DOHH2 (cell line): ENCODE measurements at regions not wholly inside any gene's neighbourhood (a gene's known extent, or its start where the extent isn't known, plus 50 kb on each side); places are given as distances from the start of the nearest gene placed in this dataset.

Source experiments
- H3F3A ChIP-seq: fragments of 200-600 bp; sonication (generic), shearing (Covaris generic); 2 replicates; pipeline ENCODE4 v1.6.0; 2016; ENCODE audit warnings: antibody characterized with exemption, mild to moderate bottlenecking; ENCODE audit not compliant: control insufficient read depth, insufficient read depth
- H3K27ac ChIP-seq: fragments of 200-600 bp; sonication (generic); 2 replicates; pipeline ENCODE4 v1.5.1; 2014; ENCODE audit warnings: low read depth, mild to moderate bottlenecking, low read length, moderate library complexity
- H3K27me3 ChIP-seq: fragments of 200-600 bp; sonication (generic); 2 replicates; pipeline ENCODE4 v1.6.1; 2014; ENCODE audit warnings: mild to moderate bottlenecking, low read length, mixed read lengths; ENCODE audit not compliant: control insufficient read depth
- H3K36me3 ChIP-seq: fragments of 200-600 bp; sonication (generic); 2 replicates; pipeline ENCODE4 v1.6.1; 2014; ENCODE audit warnings: mild to moderate bottlenecking, low read length, moderate library complexity, mixed read lengths; ENCODE audit not compliant: control insufficient read depth
- H3K4me1 ChIP-seq: fragments of 200-600 bp; sonication (generic); 2 replicates; pipeline ENCODE4 v1.6.1; 2014; ENCODE audit warnings: mild to moderate bottlenecking, low read length, mixed read lengths; ENCODE audit not compliant: control insufficient read depth
- H3K4me2 ChIP-seq: fragments of 200-600 bp; sonication (generic); 2 replicates; pipeline ENCODE4 v1.6.0; 2014; ENCODE audit warnings: mild to moderate bottlenecking, low read length, moderate library complexity
- H3K4me3 ChIP-seq: fragments of 200-600 bp; sonication (generic); 2 replicates; pipeline ENCODE4 v1.5.1; 2014; ENCODE audit warnings: mild to moderate bottlenecking, low read length, mixed read lengths
- H3K79me2 ChIP-seq: fragments of 200-600 bp; sonication (generic); 2 replicates; pipeline ENCODE4 v1.6.1; 2014; ENCODE audit warnings: mild to moderate bottlenecking, low read length, mixed read lengths; ENCODE audit not compliant: control insufficient read depth
- H3K9me2 ChIP-seq: fragments of 200-600 bp; sonication (generic); replicated peaks from 2 replicates; pipeline ENCODE4 v1.6.1; 2014; ENCODE audit warnings: mild to moderate bottlenecking, low read length, mixed read lengths; ENCODE audit not compliant: control insufficient read depth
- H3K9me3 ChIP-seq: fragments of 200-600 bp; sonication (generic); 2 replicates; pipeline ENCODE4 v1.6.1; 2014; ENCODE audit warnings: antibody characterized with exemption, low read length, mixed read lengths; ENCODE audit not compliant: control insufficient read depth, insufficient read depth
- H4K20me1 ChIP-seq: fragments of 200-600 bp; sonication (generic); 2 replicates; pipeline ENCODE4 v1.6.0; 2014; ENCODE audit warnings: low read depth, mild to moderate bottlenecking, antibody characterized with exemption, low read length, moderate library complexity; ENCODE audit not compliant: control insufficient read depth, insufficient read depth
- CTCF ChIP-seq: fragments of 200-600 bp; sonication (generic); IDR thresholded peaks from one replicate; pipeline ENCODE4 v1.5.1; 2014; ENCODE audit warnings: antibody characterized with exemption, mild to moderate bottlenecking, low read depth, low read length; ENCODE audit not compliant: poor library complexity, severe bottlenecking
- EZH2phosphoT487 ChIP-seq: fragments of 200-600 bp; sonication (generic); IDR thresholded peaks from 2 replicates; pipeline ENCODE4 v1.6.1; 2017; ENCODE audit warnings: borderline replicate concordance, mild to moderate bottlenecking, antibody characterized with exemption, low read length, moderate library complexity, mixed read lengths

GRCh38 chr2:40783704-40784103, 331.8 kb upstream of the SLC8A1 start:
- Histone ChIP-seq H3K4me1 (no peaks in the 10 kb centered on the region), H3K9me3 (no peaks in the 10 kb centered on the region)
- TF ChIP-seq CTCF = no peak
- no peak for TF ChIP-seq EZH2phosphoT487

GRCh38 chr2:40786636-40787035, 334.7 kb upstream of the SLC8A1 start:
- Histone ChIP-seq H3K4me1 (no peaks in the 10 kb centered on the region), H3K36me3 (no peaks in the 10 kb centered on the region), H3K27ac (no peak overlapping the region), H3K4me2 (no peak overlapping the region), H3K79me2 (no peaks in the 10 kb centered on the region), H3K9me3 (no peaks in the 10 kb centered on the region), H3K27me3 (no peaks in the 10 kb centered on the region), H3K4me3 (no peak overlapping the region), H3F3A (no peaks in the 10 kb centered on the region), H3K9me2 (no peaks in the 10 kb centered on the region), H4K20me1 (no peaks in the 10 kb centered on the region)
- no peak for TF ChIP-seq CTCF
- TF ChIP-seq EZH2phosphoT487 = no peak

More at GRCh38 chr2:40783704-40784103, 331.8 kb upstream of the SLC8A1 start:
- no peaks in the 10 kb centered on the region for H3K79me2 ChIP-seq
- H4K20me1 ChIP-seq = no peaks in the 10 kb centered on the region
- no peaks in the 10 kb centered on the region for H3F3A ChIP-seq
- no peak overlapping the region for H3K4me3 ChIP-seq
- no peak overlapping the region for H3K27ac ChIP-seq
- no peaks in the 10 kb centered on the region for H3K9me2 ChIP-seq
- H3K27me3 ChIP-seq = no peaks in the 10 kb centered on the region
- no peaks in the 10 kb centered on the region for H3K36me3 ChIP-seq
- H3K4me2 ChIP-seq = no peak overlapping the region

GRCh38 chr2:40797120-40797519, 345.2 kb upstream of the SLC8A1 start:
- no peaks in the 10 kb centered on the region for H3F3A ChIP-seq
- TF ChIP-seq CTCF = no peak
- no peak for TF ChIP-seq EZH2phosphoT487
- no peaks in the 10 kb centered on the region for H3K4me1 ChIP-seq
- no peaks in the 10 kb centered on the region for H3K27me3 ChIP-seq
- no peaks in the 10 kb centered on the region for H4K20me1 ChIP-seq
- H3K9me2 ChIP-seq = no peaks in the 10 kb centered on the region
- no peaks in the 10 kb centered on the region for H3K9me3 ChIP-seq
- no peaks in the 10 kb centered on the region for H3K36me3 ChIP-seq
- no peak overlapping the region for H3K4me3 ChIP-seq
- no peak overlapping the region for H3K4me2 ChIP-seq
- no peak overlapping the region for H3K27ac ChIP-seq
- H3K79me2 ChIP-seq = no peaks in the 10 kb centered on the region

- no peaks in the 10 kb centered on the region for H3K36me3 ChIP-seq
- H3K4me1 ChIP-seq = no peaks in the 10 kb centered on the region
- no peaks in the 10 kb centered on the region for H3K9me3 ChIP-seq
- no peaks in the 10 kb centered on the region for H3K79me2 ChIP-seq
- no peak for TF ChIP-seq EZH2phosphoT487
- TF ChIP-seq CTCF = no peak
- no peak overlapping the region for H3K4me3 ChIP-seq
- H3K27ac ChIP-seq = no peak overlapping the region
- no peak overlapping the region for H3K4me2 ChIP-seq
- H3K27me3 ChIP-seq = no peaks in the 10 kb centered on the region
- no peaks in the 10 kb centered on the region for H3K9me2 ChIP-seq
- H4K20me1 ChIP-seq = no peaks in the 10 kb centered on the region
- no peaks in the 10 kb centered on the region for H3F3A ChIP-seq
Observed at GRCh38 chr2:40803900-40804299, 352.0 kb upstream of the SLC8A1 start.
